Transverse colon (tissue), 4 donors: ENCODE measurements at regions not wholly inside any gene's neighbourhood (a gene's known extent, or its start where the extent isn't known, plus 50 kb on each side); places are given as distances from the start of the nearest gene placed in this dataset.

Experiments
- EP300 ChIP-seq: sonication (generic); formaldehyde crosslinking; IDR thresholded peaks from one replicate; pipeline ENCODE4 v1.6.1; 2017; ENCODE audit warnings: antibody characterized with exemption, low read depth
- POLR2A ChIP-seq: fragments of 450-650 bp; IDR thresholded peaks from one replicate; pipeline ENCODE4 v1.6.1; 2016; ENCODE audit warnings: antibody characterized with exemption, mild to moderate bottlenecking, moderate library complexity
- POLR2AphosphoS5 ChIP-seq, 3 donors: sonication (generic); formaldehyde crosslinking; IDR thresholded peaks; one replicate each; pipeline ENCODE4 v1.6.1; 2016; ENCODE audit warnings: antibody characterized with exemption in 3 of 3
- TF ChIP-seq, protein P1 (sequence below), 5 experiments: fragments of 200-600 bp in 3 of 5; fragments of 450-650 bp in 2 of 5; sonication (generic) in 3 of 5; IDR thresholded peaks; 1 replicate in 2 of 5; 2 replicates in 3 of 5; pipeline ENCODE4 v1.5.1; 2016 to 2017; ENCODE audit warnings: antibody characterized with exemption in 5 of 5, inconsistent platforms in 3 of 5, mild to moderate bottlenecking in 2 of 5, moderate library complexity in 1 of 5

DNA sequence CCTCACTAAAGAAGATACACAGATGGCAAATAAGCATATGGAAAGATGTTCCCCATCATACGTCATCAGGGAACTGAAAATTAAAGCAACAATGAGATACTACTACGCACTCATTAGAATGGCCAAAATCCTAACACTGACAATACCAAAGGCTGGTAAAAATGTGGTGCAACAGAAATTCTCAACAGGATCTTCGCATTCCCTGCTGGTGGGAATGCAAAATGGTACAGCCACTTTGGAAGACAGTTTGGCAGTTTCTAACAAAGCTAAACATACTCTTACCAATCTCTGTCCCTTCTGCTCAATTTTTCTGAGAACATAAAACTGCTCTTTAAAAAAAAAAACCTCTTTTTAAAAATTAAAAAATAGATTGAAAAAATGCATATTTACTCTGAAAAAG is 300.2 kb downstream of the FBXW7 start:
- TF ChIP-seq, protein P1, sequence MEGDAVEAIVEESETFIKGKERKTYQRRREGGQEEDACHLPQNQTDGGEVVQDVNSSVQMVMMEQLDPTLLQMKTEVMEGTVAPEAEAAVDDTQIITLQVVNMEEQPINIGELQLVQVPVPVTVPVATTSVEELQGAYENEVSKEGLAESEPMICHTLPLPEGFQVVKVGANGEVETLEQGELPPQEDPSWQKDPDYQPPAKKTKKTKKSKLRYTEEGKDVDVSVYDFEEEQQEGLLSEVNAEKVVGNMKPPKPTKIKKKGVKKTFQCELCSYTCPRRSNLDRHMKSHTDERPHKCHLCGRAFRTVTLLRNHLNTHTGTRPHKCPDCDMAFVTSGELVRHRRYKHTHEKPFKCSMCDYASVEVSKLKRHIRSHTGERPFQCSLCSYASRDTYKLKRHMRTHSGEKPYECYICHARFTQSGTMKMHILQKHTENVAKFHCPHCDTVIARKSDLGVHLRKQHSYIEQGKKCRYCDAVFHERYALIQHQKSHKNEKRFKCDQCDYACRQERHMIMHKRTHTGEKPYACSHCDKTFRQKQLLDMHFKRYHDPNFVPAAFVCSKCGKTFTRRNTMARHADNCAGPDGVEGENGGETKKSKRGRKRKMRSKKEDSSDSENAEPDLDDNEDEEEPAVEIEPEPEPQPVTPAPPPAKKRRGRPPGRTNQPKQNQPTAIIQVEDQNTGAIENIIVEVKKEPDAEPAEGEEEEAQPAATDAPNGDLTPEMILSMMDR (IDR thresholded peaks at IDR 0.05), result no peak
- TF ChIP-seq POLR2A (no peak), POLR2AphosphoS5 (IDR thresholded peaks at IDR 0.05) (no peak), EP300 (no peak)
